Endothelial cell of umbilical vein (primary cell): ENCODE measurements at regions not wholly inside any gene's neighbourhood (a gene's known extent, or its start where the extent isn't known, plus 50 kb on each side); places are given as distances from the start of the nearest gene placed in this dataset.

Experiments used
- JUN ChIP-seq: IDR thresholded peaks from 2 replicates; pipeline ENCODE4 v1.6.1; 2011; ENCODE audit warnings: borderline replicate concordance, low read depth; ENCODE audit not compliant: insufficient read length, insufficient read depth
- MAX ChIP-seq: IDR thresholded peaks from 2 replicates; pipeline ENCODE4 v1.6.1; 2011; ENCODE audit not compliant: insufficient read depth, insufficient read length
- POLR2A ChIP-seq: IDR thresholded peaks from 2 replicates; pipeline ENCODE4 v1.6.1; 2012; ENCODE audit warnings: low read depth, mild to moderate bottlenecking, control low read depth, low read length
- TF ChIP-seq, protein P1 (sequence below), 2 donors: IDR thresholded peaks; 1 replicate in 1 of 2; 2 replicates in 1 of 2; pipeline ENCODE4 v1.5.1; 2011; ENCODE audit warnings: low read length in 2 of 2, mild to moderate bottlenecking in 2 of 2, moderate library complexity in 2 of 2, control low read depth in 1 of 2, inconsistent platforms in 1 of 2, low read depth in 1 of 2; ENCODE audit not compliant: insufficient read depth in 1 of 2; ENCODE audit errors: extremely low read depth in 1 of 2

- TF ChIP-seq, protein P1, sequence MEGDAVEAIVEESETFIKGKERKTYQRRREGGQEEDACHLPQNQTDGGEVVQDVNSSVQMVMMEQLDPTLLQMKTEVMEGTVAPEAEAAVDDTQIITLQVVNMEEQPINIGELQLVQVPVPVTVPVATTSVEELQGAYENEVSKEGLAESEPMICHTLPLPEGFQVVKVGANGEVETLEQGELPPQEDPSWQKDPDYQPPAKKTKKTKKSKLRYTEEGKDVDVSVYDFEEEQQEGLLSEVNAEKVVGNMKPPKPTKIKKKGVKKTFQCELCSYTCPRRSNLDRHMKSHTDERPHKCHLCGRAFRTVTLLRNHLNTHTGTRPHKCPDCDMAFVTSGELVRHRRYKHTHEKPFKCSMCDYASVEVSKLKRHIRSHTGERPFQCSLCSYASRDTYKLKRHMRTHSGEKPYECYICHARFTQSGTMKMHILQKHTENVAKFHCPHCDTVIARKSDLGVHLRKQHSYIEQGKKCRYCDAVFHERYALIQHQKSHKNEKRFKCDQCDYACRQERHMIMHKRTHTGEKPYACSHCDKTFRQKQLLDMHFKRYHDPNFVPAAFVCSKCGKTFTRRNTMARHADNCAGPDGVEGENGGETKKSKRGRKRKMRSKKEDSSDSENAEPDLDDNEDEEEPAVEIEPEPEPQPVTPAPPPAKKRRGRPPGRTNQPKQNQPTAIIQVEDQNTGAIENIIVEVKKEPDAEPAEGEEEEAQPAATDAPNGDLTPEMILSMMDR (IDR thresholded peaks at IDR 0.05; ENCODE audit: extremely low read depth in 1 of 2, insufficient read depth in 1 of 2, low read depth in 1 of 2, low read length in 2 of 2), result no peak
- TF ChIP-seq JUN (no peak), MAX (no peak), POLR2A (no peak)
Observed at GRCh38 chr3:135805752-135806151, 159.8 kb upstream of the PPP2R3A start.
